ENCODE measurements at regions not wholly inside any gene's neighbourhood (a gene's known extent, or its start where the extent isn't known, plus 50 kb on each side); places are given as distances from the start of the nearest gene placed in this dataset.

GRCh38 chr6:22466665-22467245, 102.6 kb upstream of the HDGFL1 start:
- DNase-seq (ENCODE audit: low spot score) = peak; percentile 52

- DNase-seq (ENCODE audit: low spot score) = no peak
Observed at GRCh38 chr6:22467645-22468044, 101.7 kb upstream of the HDGFL1 start.

- no peak for DNase-seq (ENCODE audit: low spot score)
Observed at GRCh38 chr6:22468256-22468965, 101.0 kb upstream of the HDGFL1 start.

- DNase-seq (ENCODE audit: low spot score) = no peak
Observed at GRCh38 chr6:22470454-22471131, 98.8 kb upstream of the HDGFL1 start.

GRCh38 chr6:22471132-22471690, 98.2 kb upstream of the HDGFL1 start:
- DNase-seq (ENCODE audit: low spot score) = no peak

GRCh38 chr6:22471746-22472145, 97.6 kb upstream of the HDGFL1 start:
- DNase-seq (ENCODE audit: low spot score) = no peak

- no peak for DNase-seq (ENCODE audit: low spot score)
Observed at GRCh38 chr6:22473991-22474682, 95.2 kb upstream of the HDGFL1 start.

GRCh38 chr6:22476811-22477390, 92.5 kb upstream of the HDGFL1 start:
- DNase-seq (ENCODE audit: low spot score) = no peak

GRCh38 chr6:22497276-22497675, 72.1 kb upstream of the HDGFL1 start:
- DNase-seq (ENCODE audit: low spot score) = no peak

GRCh38 chr6:22499815-22500214, 69.6 kb upstream of the HDGFL1 start:
- DNase-seq (ENCODE audit: low spot score) = no peak

- DNase-seq (ENCODE audit: low spot score) = no peak
Observed at GRCh38 chr6:22506496-22506895, 62.9 kb upstream of the HDGFL1 start.

GRCh38 chr6:22512686-22513427, 56.5 kb upstream of the HDGFL1 start:
- no peak for DNase-seq (ENCODE audit: low spot score)

- DNase-seq (ENCODE audit: low spot score) = no peak
Observed at GRCh38 chr6:22513667-22514066, 55.7 kb upstream of the HDGFL1 start.

- DNase-seq (ENCODE audit: low spot score) = no peak
Observed at GRCh38 chr6:22519237-22519636, 50.1 kb upstream of the HDGFL1 start.

All from D341Med (cell line).